ENCODE measurements at regions not wholly inside any gene's neighbourhood (a gene's known extent, or its start where the extent isn't known, plus 50 kb on each side); places are given as distances from the start of the nearest gene placed in this dataset.
A peak's percentile ranks its signal among the peaks of the same experiment; 100 is the strongest.

DNA sequence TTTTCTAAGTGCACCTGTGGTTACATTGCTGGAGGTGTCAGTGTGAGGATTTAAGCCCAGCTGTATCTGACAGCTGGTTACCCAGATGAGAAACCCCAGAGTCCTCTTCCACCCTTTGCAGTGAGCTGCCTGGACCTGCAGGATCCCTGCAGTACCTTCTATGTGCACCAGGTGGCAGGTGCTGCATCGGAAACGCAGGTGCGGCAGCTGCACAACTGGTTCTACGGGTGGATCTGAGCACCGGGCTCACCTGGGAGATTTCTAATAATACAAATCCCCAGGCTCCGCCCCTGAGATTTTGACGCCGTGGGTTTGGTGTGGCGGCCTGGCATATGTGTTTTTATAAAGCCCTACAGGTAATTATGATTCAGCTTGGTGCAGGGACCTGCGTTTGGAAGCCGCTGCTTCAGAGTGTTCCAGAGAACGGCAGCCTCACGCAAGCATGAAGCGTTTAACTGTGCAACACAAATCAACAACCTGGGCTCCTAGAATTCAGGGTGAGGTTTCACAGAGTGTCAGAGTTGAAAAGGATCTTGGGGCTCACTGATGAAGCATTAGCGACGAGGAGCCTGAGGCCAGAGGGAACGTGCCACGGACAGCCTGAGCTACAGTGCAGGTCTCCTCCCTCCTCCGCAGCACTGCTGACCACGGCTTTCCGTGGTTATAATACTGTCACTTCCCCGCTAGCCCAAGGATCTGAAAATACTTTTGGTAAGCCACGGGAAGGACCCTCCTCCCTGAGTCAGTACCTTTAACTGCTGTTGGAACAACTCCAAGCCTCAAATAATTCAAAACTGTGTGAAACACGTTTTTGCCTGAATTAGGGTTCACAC, 96.7 kb upstream of the TRABD2B start:
- Histone ChIP-seq H3K27ac (no peak overlapping the region), H3K4me1 (no peaks in the 10 kb centered on the region), H3K9me3 (no peaks in the 10 kb centered on the region), H3K27me3 (ENCODE audit: insufficient read depth in 3 of 3, low read length in 2 of 3) (peaks cover 0 to 26% (median 2%) of the 10 kb centered on the region in 3 donors), H3K36me3 (ENCODE audit: insufficient read depth in 1 of 2, low read depth in 1 of 2) (no peaks in the 10 kb centered on the region), H3K4me3 (no peak overlapping the region)
- intact Hi-C loops (cut with DNase I) = no loop called here
- DNase-seq (peak in 1 of 2 donors; percentile 27), ATAC-seq (peak in 3 of 4 donors; percentile 37 to 55 (median 40))
- TF ChIP-seq, protein P1, sequence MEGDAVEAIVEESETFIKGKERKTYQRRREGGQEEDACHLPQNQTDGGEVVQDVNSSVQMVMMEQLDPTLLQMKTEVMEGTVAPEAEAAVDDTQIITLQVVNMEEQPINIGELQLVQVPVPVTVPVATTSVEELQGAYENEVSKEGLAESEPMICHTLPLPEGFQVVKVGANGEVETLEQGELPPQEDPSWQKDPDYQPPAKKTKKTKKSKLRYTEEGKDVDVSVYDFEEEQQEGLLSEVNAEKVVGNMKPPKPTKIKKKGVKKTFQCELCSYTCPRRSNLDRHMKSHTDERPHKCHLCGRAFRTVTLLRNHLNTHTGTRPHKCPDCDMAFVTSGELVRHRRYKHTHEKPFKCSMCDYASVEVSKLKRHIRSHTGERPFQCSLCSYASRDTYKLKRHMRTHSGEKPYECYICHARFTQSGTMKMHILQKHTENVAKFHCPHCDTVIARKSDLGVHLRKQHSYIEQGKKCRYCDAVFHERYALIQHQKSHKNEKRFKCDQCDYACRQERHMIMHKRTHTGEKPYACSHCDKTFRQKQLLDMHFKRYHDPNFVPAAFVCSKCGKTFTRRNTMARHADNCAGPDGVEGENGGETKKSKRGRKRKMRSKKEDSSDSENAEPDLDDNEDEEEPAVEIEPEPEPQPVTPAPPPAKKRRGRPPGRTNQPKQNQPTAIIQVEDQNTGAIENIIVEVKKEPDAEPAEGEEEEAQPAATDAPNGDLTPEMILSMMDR (IDR thresholded peaks at IDR 0.05) = peak; percentile 61
- 40 to 41% (median 41%) methylated on average over 24 of the region's 24 CpGs for WGBS, 3 donors

DNA sequence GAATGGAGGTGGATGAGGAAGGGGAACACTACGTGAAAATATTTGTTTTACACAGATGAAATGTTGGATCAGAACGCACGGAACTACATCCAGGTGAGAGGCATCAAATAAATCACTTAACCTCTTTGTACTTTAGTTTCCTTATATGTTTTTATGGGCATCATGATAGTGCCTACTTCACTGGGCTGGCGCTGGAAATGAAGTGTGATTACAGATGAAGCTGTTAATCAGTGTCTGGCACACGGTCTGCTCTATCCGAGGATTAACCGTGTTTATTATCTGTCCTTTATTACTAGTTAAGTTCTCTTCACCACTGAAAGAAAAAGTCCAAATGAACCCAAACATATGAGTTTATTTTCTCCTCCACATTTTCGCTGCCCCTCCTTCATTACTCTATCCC, 96.0 kb upstream of the TRABD2B start:
- no peaks in the 10 kb centered on the region for H3K36me3 ChIP-seq (ENCODE audit: insufficient read depth in 1 of 2, low read depth in 1 of 2)

DNA sequence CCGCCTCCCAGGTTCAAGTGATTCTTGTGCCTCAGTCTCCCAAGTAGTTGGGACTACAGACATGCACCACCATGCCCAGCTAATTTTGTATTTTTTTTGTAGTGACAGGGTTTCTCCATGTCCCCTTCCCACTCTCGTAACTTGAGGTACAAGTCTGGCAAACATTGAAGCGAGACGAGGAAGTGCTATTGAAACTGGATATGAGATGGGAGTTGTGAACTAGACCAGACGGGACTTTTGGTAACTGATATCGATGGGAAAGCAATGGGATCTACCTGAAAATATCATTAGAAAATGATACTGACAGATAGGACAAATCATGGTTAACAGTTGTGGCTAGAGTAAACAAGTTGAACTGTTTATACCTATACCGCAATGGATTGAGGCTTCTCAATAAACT, 95.2 kb upstream of the TRABD2B start:
- peaks cover 0 to 26% (median 2%) of the 10 kb centered on the region in 3 donors for H3K27me3 ChIP-seq (ENCODE audit: insufficient read depth in 3 of 3, low read length in 2 of 3)
- 43 to 52% (median 52%) methylated on average over 7 of the region's 7 CpGs for WGBS, 3 donors

More for the DNA sequence above, 96.0 kb upstream of the TRABD2B start:
- 56 to 66% (median 61%) methylated on average over 8 of the region's 8 CpGs for WGBS, 3 donors
- Histone ChIP-seq H3K4me3 (no peak overlapping the region), H3K9me3 (no peaks in the 10 kb centered on the region), H3K4me1 (no peaks in the 10 kb centered on the region), H3K27me3 (ENCODE audit: insufficient read depth in 3 of 3, low read length in 2 of 3) (peaks cover 0 to 26% (median 2%) of the 10 kb centered on the region in 3 donors), H3K27ac (no peak overlapping the region)
- TF ChIP-seq, protein P1 (IDR thresholded peaks at IDR 0.05) = no peak
- intact Hi-C loops (cut with DNase I) = no loop called here
- ATAC-seq (no peak), DNase-seq (no peak)

DNA sequence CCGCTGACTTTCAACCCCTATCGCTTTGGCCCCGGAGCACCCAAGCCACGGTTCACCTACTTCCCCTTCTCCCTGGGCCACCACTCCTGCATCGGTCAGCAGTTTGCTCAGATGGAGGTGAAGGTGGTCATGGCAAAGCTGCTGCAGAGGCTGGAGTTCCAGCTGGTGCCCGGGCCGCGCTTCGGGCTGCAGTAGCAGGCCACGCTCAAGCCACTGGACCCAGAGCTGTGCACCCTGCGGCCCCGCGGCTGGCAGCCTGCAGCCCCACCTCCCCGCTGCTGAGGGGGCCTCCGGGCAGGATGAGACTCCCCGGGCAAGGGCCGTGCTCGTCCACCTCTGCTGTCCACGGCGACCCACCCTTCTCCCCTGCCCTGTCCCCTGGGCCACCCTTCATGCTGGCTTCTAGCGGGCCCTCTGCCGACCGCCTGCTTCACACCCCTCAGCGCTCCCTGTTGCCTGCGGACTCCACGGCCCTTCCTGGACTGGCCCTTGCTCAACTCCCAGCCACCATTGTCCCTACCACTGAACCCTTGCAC, 92.2 kb upstream of the TRABD2B start:
- WGBS, 3 donors = 88 to 89% (median 89%) methylated on average over 25 to 26 of the region's 26 CpGs
- Histone ChIP-seq H3K4me1 (no peaks in the 10 kb centered on the region), H3K27ac (no peak overlapping the region), H3K27me3 (ENCODE audit: insufficient read depth in 3 of 3, low read length in 2 of 3) (peaks cover 0 to 20% (median 2%) of the 10 kb centered on the region in 3 donors), H3K36me3 (ENCODE audit: insufficient read depth in 1 of 2, low read depth in 1 of 2) (no peaks in the 10 kb centered on the region), H3K9me3 (no peaks in the 10 kb centered on the region), H3K4me3 (no peak overlapping the region)
- ATAC-seq = no peak
- TF ChIP-seq, protein P1 (IDR thresholded peaks at IDR 0.05) = no peak
- no peak for DNase-seq
- intact Hi-C loops (cut with DNase I) = no loop called here

More for the DNA sequence above, 95.2 kb upstream of the TRABD2B start:
- no peak overlapping the region for H3K27ac ChIP-seq
- intact Hi-C loops (cut with DNase I) = no loop called here
- TF ChIP-seq, protein P1 (IDR thresholded peaks at IDR 0.05) = no peak
- H3K4me3 ChIP-seq = no peak overlapping the region
- H3K4me1 ChIP-seq = no peaks in the 10 kb centered on the region
- no peaks in the 10 kb centered on the region for H3K36me3 ChIP-seq (ENCODE audit: insufficient read depth in 1 of 2, low read depth in 1 of 2)
- no peak for DNase-seq
- H3K9me3 ChIP-seq = no peaks in the 10 kb centered on the region
- ATAC-seq = no peak

All from psoas muscle (tissue), 7 donors.